ENCODE measurements at regions not wholly inside any gene's neighbourhood (a gene's known extent, or its start where the extent isn't known, plus 50 kb on each side); places are given as distances from the start of the nearest gene placed in this dataset.

DNA sequence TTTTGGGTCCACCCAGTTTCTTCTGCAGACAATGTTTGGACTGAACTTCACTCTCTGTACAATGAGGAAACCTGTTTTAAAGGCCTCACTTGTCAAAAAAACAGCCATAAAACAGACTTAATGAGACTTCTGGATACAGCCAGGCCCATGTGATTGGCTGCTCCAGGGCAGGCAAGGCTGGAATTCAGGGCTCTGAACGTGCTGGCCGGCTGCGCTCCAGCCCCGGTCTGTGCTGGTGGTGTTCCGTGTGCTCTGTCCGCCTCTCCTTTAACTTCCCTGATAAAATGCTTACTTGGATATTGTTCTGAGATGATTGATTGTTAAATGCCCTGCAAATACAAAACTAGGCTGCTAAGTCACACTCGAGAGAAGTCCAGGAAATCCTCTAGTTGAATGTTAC lies 131.2 kb upstream of the KLF4 start:
- Mint-ChIP-seq H3K36me3 (ENCODE audit: insufficient read depth in 1 of 3, low read depth in 3 of 3) (no peaks in the 10 kb centered on the region), H3K27me3 (ENCODE audit: low read depth) (peaks cover 1% of the 10 kb centered on the region; the same call in 1 of the 2 replicates), H3K27ac (no peak overlapping the region), H3K4me1 (peaks cover 10 to 14% of the 10 kb centered on the region in 2 experiments), H3K9me3 (no peaks in the 10 kb centered on the region), H3K4me3 (no peak overlapping the region)
- no peaks in the 10 kb centered on the region for H4K20me1 ChIP-seq (ENCODE audit: control insufficient read depth, insufficient read depth, insufficient read length)
- no peak overlapping the region for H3K9ac ChIP-seq (ENCODE audit: extremely low read depth, insufficient read length, low read length)
- no peak overlapping the region for H3K27ac ChIP-seq (ENCODE audit: insufficient read length, low read depth, low read length)
- H3K56ac ChIP-seq (ENCODE audit: insufficient read length, low read depth, low read length), result no peak overlapping the region
- no peak overlapping the region for H3K23ac ChIP-seq (ENCODE audit: insufficient read length, low read depth, low read length)
- no peak overlapping the region for H2BK120ac ChIP-seq (ENCODE audit: low read depth, low read length, poor library complexity, severe bottlenecking)
- no peak overlapping the region for H2BK20ac ChIP-seq (ENCODE audit: low read depth, low read length, poor library complexity, severe bottlenecking)
- no CpG with 5 or more reads among the region's 7 CpGs for WGBS (ENCODE audit: extremely low coverage, insufficient read length, low lambda C conversion rate)
- no peak overlapping the region for H3K14ac ChIP-seq (ENCODE audit: insufficient read depth, low read length)
- H3K79me1 ChIP-seq (ENCODE audit: insufficient read depth, low read depth, low read length, poor library complexity, severe bottlenecking), result no peaks in the 10 kb centered on the region
- no peak overlapping the region for H3K4me2 ChIP-seq (ENCODE audit: insufficient read depth, insufficient read length, low read length)
- no peak overlapping the region for H3K4ac ChIP-seq (ENCODE audit: low read depth, low read length)
- H3K79me2 ChIP-seq (ENCODE audit: insufficient read depth, low read length), result no peaks in the 10 kb centered on the region
- no peak overlapping the region for H4K8ac ChIP-seq (replicated peaks; ENCODE audit: insufficient read length, low read depth, low read length)
- H4K91ac ChIP-seq (ENCODE audit: insufficient read length, low read depth, low read length), result no peak overlapping the region
- no peak overlapping the region for H4K5ac ChIP-seq (ENCODE audit: insufficient read length, low read depth, low read length)
- no peak overlapping the region for H2BK12ac ChIP-seq (ENCODE audit: insufficient read length, low read depth, low read length)
- no peaks in the 10 kb centered on the region for H3K9me3 ChIP-seq (ENCODE audit: control insufficient read depth, low read depth, low read length)
- no peak overlapping the region for H2BK5ac ChIP-seq (ENCODE audit: insufficient read length, low read length)
- H2AFZ ChIP-seq (ENCODE audit: low read length), result no peak overlapping the region
- no peak overlapping the region for H3K18ac ChIP-seq (ENCODE audit: insufficient read length, low read depth, low read length)
- TF ChIP-seq, protein P1, sequence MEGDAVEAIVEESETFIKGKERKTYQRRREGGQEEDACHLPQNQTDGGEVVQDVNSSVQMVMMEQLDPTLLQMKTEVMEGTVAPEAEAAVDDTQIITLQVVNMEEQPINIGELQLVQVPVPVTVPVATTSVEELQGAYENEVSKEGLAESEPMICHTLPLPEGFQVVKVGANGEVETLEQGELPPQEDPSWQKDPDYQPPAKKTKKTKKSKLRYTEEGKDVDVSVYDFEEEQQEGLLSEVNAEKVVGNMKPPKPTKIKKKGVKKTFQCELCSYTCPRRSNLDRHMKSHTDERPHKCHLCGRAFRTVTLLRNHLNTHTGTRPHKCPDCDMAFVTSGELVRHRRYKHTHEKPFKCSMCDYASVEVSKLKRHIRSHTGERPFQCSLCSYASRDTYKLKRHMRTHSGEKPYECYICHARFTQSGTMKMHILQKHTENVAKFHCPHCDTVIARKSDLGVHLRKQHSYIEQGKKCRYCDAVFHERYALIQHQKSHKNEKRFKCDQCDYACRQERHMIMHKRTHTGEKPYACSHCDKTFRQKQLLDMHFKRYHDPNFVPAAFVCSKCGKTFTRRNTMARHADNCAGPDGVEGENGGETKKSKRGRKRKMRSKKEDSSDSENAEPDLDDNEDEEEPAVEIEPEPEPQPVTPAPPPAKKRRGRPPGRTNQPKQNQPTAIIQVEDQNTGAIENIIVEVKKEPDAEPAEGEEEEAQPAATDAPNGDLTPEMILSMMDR (conservative IDR thresholded peaks at IDR 0.05), result no peak
- no peaks in the 10 kb centered on the region for H3K4me1 ChIP-seq (ENCODE audit: insufficient read depth, low read length)
- H3T11ph ChIP-seq (ENCODE audit: low read length), result no peak overlapping the region
- H3K23me2 ChIP-seq (ENCODE audit: insufficient read length, low read depth, low read length, poor library complexity, severe bottlenecking), result no peaks in the 10 kb centered on the region
- H3K27me3 ChIP-seq (ENCODE audit: insufficient read depth, low read length), result no peaks in the 10 kb centered on the region
- H2AK5ac ChIP-seq (ENCODE audit: insufficient read length, low read length), result no peak overlapping the region
- DNase-seq, result no peak
- no peak overlapping the region for H2BK15ac ChIP-seq (ENCODE audit: low read depth, low read length)
